HCT116 (cell line): ENCODE measurements at regions not wholly inside any gene's neighbourhood (a gene's known extent, or its start where the extent isn't known, plus 50 kb on each side); places are given as distances from the start of the nearest gene placed in this dataset.
"Not testable (repeated sequence)": the region's sequence is repeated elsewhere in the genome, so short reads cannot be mapped to it uniquely, and the experiment has no call there.

ENCODE experiments used
- ATAC-seq: fragments of 200-7000 bp; cut with Tn5 transposase; 2 replicates; pipeline ENCODE4 v1.9.1; 2020; ENCODE audit warnings: mild to moderate bottlenecking, moderate library complexity
- BruUV-seq: library from RNA; stranded (reverse); fragments of 400-500 nt; replicated peaks from 2 replicates; lab custom pipeline; 2021; lab: Mats Ljungman, UMichigan
- CTCF ChIA-PET: fragments of 300-600 bp; sonication (Branson Sonifier 250); formaldehyde crosslinking; loops from one replicate; lab custom pipeline; 2021; ENCODE audit warnings: antibody characterized with exemption; lab: Charles Lee
- POLR2A ChIA-PET: fragments of 300-600, 350-600 bp; sonication (Branson Sonifier 250); formaldehyde crosslinking; loops from one replicate; lab custom pipeline; 2021; ENCODE audit warnings: antibody characterized with exemption; lab: Charles Lee
- RAD21 ChIA-PET, 2 experiments: fragments of 300-600 bp; sonication (Branson Sonifier 250); formaldehyde crosslinking; loops; one replicate each; lab custom pipeline; 2023; ENCODE audit warnings: low total read pairs in 2 of 2; ENCODE audit not compliant: uncharacterized antibody in 2 of 2, unreplicated experiment in 2 of 2, low non-redundant PET in 1 of 2; lab: Charles Lee
- DNase-seq: peaks from one replicate; pipeline ENCODE4 v3.0.0-alpha.2; 2010; ENCODE audit warnings: low read depth, low spot score
- H2AFZ ChIP-seq: fragments of 200-600 bp; shearing (Covaris generic), sonication (generic); 2 replicates; pipeline ENCODE4 v1.6.1; 2017; ENCODE audit warnings: low read depth, mixed run types, mixed read lengths, antibody characterized with exemption, low read length; ENCODE audit not compliant: poor library complexity, severe bottlenecking
- H3K27ac ChIP-seq: 2 replicates; pipeline ENCODE4 v1.5.1; 2012; ENCODE audit warnings: low read depth, low read length
- H3K27me3 ChIP-seq: fragments of 200-600 bp; sonication (generic); 2 replicates; pipeline ENCODE4 v1.6.1; 2016; ENCODE audit warnings: mixed run types, low read length, mixed read lengths; ENCODE audit not compliant: insufficient read depth
- H3K36me3 ChIP-seq, 2 experiments: fragments of 200-500 bp in 1 of 2; fragments of 200-600 bp in 1 of 2; sonication (Bioruptor generic) in 1 of 2; sonication (generic) in 1 of 2; 2 replicates each; pipeline versions ENCODE4 v1.5.1 to v1.6.1; 2014 to 2016; ENCODE audit warnings: low read length in 2 of 2, inconsistent platforms in 1 of 2, mixed read lengths in 1 of 2, mixed run types in 1 of 2; ENCODE audit not compliant: insufficient read depth in 2 of 2, control insufficient read depth in 1 of 2
- H3K4me1 ChIP-seq, 2 experiments: fragments of 200-600 bp in 1 of 2; sonication (generic) in 1 of 2; 2 replicates each; pipeline versions ENCODE4 v1.5.1 to v1.6.1; 2012 to 2017; ENCODE audit warnings: low read length in 2 of 2, inconsistent platforms in 1 of 2, mild to moderate bottlenecking in 1 of 2, mixed read lengths in 1 of 2, mixed run types in 1 of 2, moderate library complexity in 1 of 2; ENCODE audit not compliant: insufficient read depth in 2 of 2, control insufficient read depth in 1 of 2
- H3K4me2 ChIP-seq: fragments of 200-600 bp; sonication (generic); 2 replicates; pipeline ENCODE4 v1.6.1; 2017; ENCODE audit warnings: mixed run types, low read length, mixed read lengths
- H3K4me3 ChIP-seq, 2 experiments: fragments of 200-600 bp in 1 of 2; sonication (generic) in 1 of 2; replicated peaks in 1 of 2; 2 replicates each; pipeline ENCODE4 v1.5.1; 2011 to 2016; ENCODE audit warnings: low read length in 2 of 2, control low read depth in 1 of 2, low read depth in 1 of 2, mild to moderate bottlenecking in 1 of 2, mixed read lengths in 1 of 2, mixed run types in 1 of 2
- H3K79me2 ChIP-seq: fragments of 200-600 bp; sonication (generic); 2 replicates; pipeline ENCODE4 v1.6.1; 2017; ENCODE audit warnings: mild to moderate bottlenecking, mixed run types, low read length, moderate library complexity, mixed read lengths; ENCODE audit not compliant: insufficient read depth
- H3K9ac ChIP-seq: fragments of 200-600 bp; sonication (generic); 2 replicates; pipeline ENCODE4 v1.6.1; 2016; ENCODE audit warnings: low read length, mixed read lengths
- H3K9me2 ChIP-seq: fragments of 200-600 bp; sonication (generic), shearing (Covaris generic); 2 replicates; pipeline ENCODE4 v1.6.1; 2017; ENCODE audit warnings: mixed run types, mild to moderate bottlenecking, moderate library complexity; ENCODE audit not compliant: insufficient read depth
- H3K9me3 ChIP-seq, 2 experiments: fragments of 200-500 bp in 1 of 2; fragments of 200-600 bp in 1 of 2; sonication (Bioruptor generic) in 1 of 2; sonication (generic) in 1 of 2; 2 replicates each; pipeline ENCODE4 v1.6.1; 2014 to 2017; ENCODE audit warnings: low read length in 2 of 2, mixed read lengths in 2 of 2, inconsistent platforms in 1 of 2, low read depth in 1 of 2, mild to moderate bottlenecking in 1 of 2, mixed run types in 1 of 2, moderate library complexity in 1 of 2; ENCODE audit not compliant: control insufficient read depth in 1 of 2, insufficient read depth in 1 of 2
- H4K20me1 ChIP-seq: fragments of 200-600 bp; sonication (generic), shearing (Covaris generic); 2 replicates; pipeline ENCODE4 v1.6.1; 2017; ENCODE audit warnings: mixed run types, mild to moderate bottlenecking, moderate library complexity; ENCODE audit not compliant: insufficient read depth
- CBX3 ChIP-seq: IDR thresholded peaks from 2 replicates; pipeline ENCODE4 v1.6.1; 2012; ENCODE audit warnings: low read depth
- CTCF ChIP-seq, 3 experiments: fragments of 200-600 bp in 1 of 3; sonication (generic) in 1 of 3; IDR thresholded peaks in 2 of 3; conservative IDR thresholded peaks in 1 of 3; 2 replicates each; pipeline ENCODE4 v1.5.1; 2012 to 2017; ENCODE audit warnings: low read depth in 2 of 3, low read length in 2 of 3, antibody characterized with exemption in 1 of 3, borderline replicate concordance in 1 of 3, control low read depth in 1 of 3, mild to moderate bottlenecking in 1 of 3, mixed read lengths in 1 of 3, mixed run types in 1 of 3, moderate library complexity in 1 of 3; ENCODE audit not compliant: insufficient read depth in 1 of 3
- FOSL1 ChIP-seq: IDR thresholded peaks from 2 replicates; pipeline ENCODE4 v1.6.1; 2012; ENCODE audit warnings: low read depth
- POLR2A ChIP-seq: IDR thresholded peaks from 2 replicates; pipeline ENCODE4 v1.7.0; 2011; ENCODE audit warnings: borderline replicate concordance; ENCODE audit not compliant: insufficient read depth, insufficient read length; ENCODE audit errors: extremely low read depth
- RAD21 ChIP-seq: IDR thresholded peaks from 2 replicates; pipeline ENCODE4 v1.6.1; 2012; ENCODE audit warnings: low read depth, mild to moderate bottlenecking
- ZBTB33 ChIP-seq: IDR thresholded peaks from 2 replicates; pipeline ENCODE4 v1.6.1; 2011; ENCODE audit warnings: mild to moderate bottlenecking, low read length, moderate library complexity; ENCODE audit not compliant: insufficient replicate concordance; ENCODE audit errors: extremely low read depth
- intact Hi-C: fragments of 100-400 bp; cut with micrococcal nuclease; formaldehyde crosslinking; loops from 2 replicates; pipeline ENCODE4 v1.10.0; 2022

- TF ChIP-seq ZBTB33: no peak
- TF ChIP-seq POLR2A: no peak
- TF ChIP-seq RAD21: no peak
- TF ChIP-seq CBX3: no peak
- no peak for TF ChIP-seq CTCF (IDR thresholded peaks at IDR 0.05 in 2 of 3, conservative IDR thresholded peaks at IDR 0.05 in 1 of 3; ENCODE audit: borderline replicate concordance in 1 of 3, insufficient read depth in 1 of 3, low read depth in 2 of 3, low read length in 2 of 3)
- TF ChIP-seq FOSL1: no peak
- TF ChIP-seq, all 23 proteins: peak for 0
Observed at GRCh38 chr3:104360038-104360437, 1006.7 kb upstream of the ALCAM start (continued).

GRCh38 chr3:104361748-104362147, 1005.0 kb upstream of the ALCAM start:
- H3K4me3 ChIP-seq, intact Hi-C loops, H3K27me3 ChIP-seq, H3K9me3 ChIP-seq, H3K9ac ChIP-seq, DNase-seq, H4K20me1 ChIP-seq, H3K9me2 ChIP-seq, POLR2A ChIA-PET, CTCF ChIA-PET, ATAC-seq, H3K4me2 ChIP-seq, H3K27ac ChIP-seq, H2AFZ ChIP-seq, BruUV-seq, H3K36me3 ChIP-seq, RAD21 ChIA-PET: not testable (repeated sequence)
- Histone ChIP-seq H3K4me1 (peaks cover 0 to 22% of the 10 kb centered on the region in 2 experiments; a peak in 2 of 4 replicates), H3K79me2 (peaks cover 86% of the 10 kb centered on the region)
